Activated CD8-positive, alpha-beta T cell treated with anti-CD3 and anti-CD28 coated beads, Interleukin-2, amount 10 ng/mL, durations not matched to agents 7 days and 5 days (primary cell): ENCODE measurements at regions not wholly inside any gene's neighbourhood (a gene's known extent, or its start where the extent isn't known, plus 50 kb on each side); places are given as distances from the start of the nearest gene placed in this dataset.

Experiments
- ATAC-seq: fragments of 150-1000 bp; cut with Tn5 transposase; one replicate; pipeline ENCODE4 v1.10.0; 2021; ENCODE audit warnings: moderate library complexity
- CTCF ChIA-PET: fragments of 350-600 bp; sonication (Branson Sonifier 250); formaldehyde crosslinking; loops from one replicate; lab custom pipeline; 2021; ENCODE audit warnings: antibody characterized with exemption; lab: Charles Lee
- POLR2A ChIA-PET: fragments of 350-600 bp; sonication (Branson Sonifier 250); formaldehyde crosslinking; loops from one replicate; lab custom pipeline; 2021; ENCODE audit warnings: antibody characterized with exemption; lab: Charles Lee
- DNase-seq: peaks from one replicate; pipeline ENCODE4 v3.0.0-alpha.2; 2020
- H3K27ac Mint-ChIP-seq: one replicate; pipeline ENCODE4 v1.8.0; 2021; ENCODE audit warnings: mild to moderate bottlenecking, mixed read lengths
- H3K27me3 Mint-ChIP-seq: one replicate; pipeline ENCODE4 v1.8.0; 2021; ENCODE audit warnings: low read depth, mixed read lengths
- H3K36me3 Mint-ChIP-seq: one replicate; pipeline ENCODE4 v1.8.0; 2021; ENCODE audit warnings: low read depth, mixed read lengths
- H3K4me1 Mint-ChIP-seq: one replicate; pipeline ENCODE4 v1.8.0; 2021; ENCODE audit warnings: low read depth, mixed read lengths
- H3K4me3 Mint-ChIP-seq: one replicate; pipeline ENCODE4 v1.8.0; 2021; ENCODE audit warnings: mild to moderate bottlenecking, mixed read lengths
- H3K9me3 Mint-ChIP-seq: one replicate; pipeline ENCODE4 v1.8.0; 2022; ENCODE audit warnings: mixed read lengths; ENCODE audit not compliant: insufficient read depth

DNA sequence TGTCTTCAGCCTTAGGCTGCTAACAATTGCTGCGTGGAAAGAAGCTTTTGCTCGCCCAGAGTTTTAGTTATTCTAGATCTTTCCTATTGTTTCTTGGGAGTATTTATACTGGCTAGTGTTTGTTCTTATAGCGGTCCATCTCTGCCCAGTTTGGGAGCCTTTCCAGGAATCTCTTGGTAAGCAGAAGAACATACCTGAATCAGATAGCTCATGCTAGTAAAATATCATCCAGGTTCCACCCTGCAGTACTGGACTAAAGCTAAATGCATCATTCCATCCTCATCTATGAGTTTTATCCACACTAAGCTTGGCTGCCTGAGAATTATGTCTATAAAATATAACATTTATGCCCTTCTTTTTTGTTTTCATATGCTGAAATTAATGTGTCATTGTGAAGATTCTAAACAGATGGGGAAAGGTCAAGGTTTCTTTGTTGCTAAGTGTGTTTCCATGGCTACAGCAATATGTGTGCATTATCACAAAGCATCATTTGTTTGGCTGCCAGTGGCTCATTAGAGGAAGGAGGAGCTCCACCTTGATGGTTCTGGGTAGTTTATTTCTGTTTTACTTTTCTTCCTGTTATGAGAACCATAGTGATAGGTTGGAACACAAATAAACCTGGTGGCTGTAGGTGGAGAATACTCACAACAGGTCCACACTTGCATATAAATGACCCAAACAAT lies 182.8 kb downstream of the PIK3C3 start:
- no peaks in the 10 kb centered on the region for H3K36me3 Mint-ChIP-seq
- DNase-seq = no peak

DNA sequence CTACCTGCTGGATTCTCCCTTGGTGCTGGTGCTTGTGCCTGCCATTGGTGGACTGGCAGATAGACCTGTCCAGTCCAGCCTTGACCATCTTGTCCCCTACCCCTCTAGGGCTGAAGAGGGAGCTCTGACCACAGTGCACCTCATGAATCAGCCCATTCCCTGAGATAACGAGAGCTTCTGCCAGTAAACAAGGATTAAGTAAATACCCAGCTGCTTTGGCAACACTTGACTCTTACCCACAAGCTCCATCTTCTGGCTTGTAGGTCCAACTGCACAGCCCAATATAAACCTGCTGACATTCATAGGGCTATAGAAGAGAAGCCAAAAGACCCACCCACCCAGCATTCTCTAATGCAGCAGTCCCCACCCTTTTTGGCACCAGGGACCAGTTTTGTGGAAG lies 186.4 kb downstream of the PIK3C3 start:
- Mint-ChIP-seq H3K36me3 (no peaks in the 10 kb centered on the region), H3K9me3 (no peaks in the 10 kb centered on the region), H3K27ac (no peak overlapping the region), H3K4me1 (no peaks in the 10 kb centered on the region), H3K4me3 (no peak overlapping the region), H3K27me3 (no peaks in the 10 kb centered on the region)
- ATAC-seq (no peak), DNase-seq (no peak)
- CTCF ChIA-PET = no interaction called here
- POLR2A ChIA-PET = no interaction called here

More for the DNA sequence above, 182.8 kb downstream of the PIK3C3 start:
- Mint-ChIP-seq H3K9me3 (no peaks in the 10 kb centered on the region), H3K4me1 (no peaks in the 10 kb centered on the region), H3K4me3 (no peak overlapping the region), H3K27ac (no peak overlapping the region), H3K27me3 (peaks cover 7% of the 10 kb centered on the region)
- ChIA-PET CTCF (interaction anchor here (1.0 to 1.1 kb wide), 2 partner anchors 24 to 1133 kb away, joined by 3 read pairs; no protein-coding TSS in a partner anchor), POLR2A (no interaction called here)
- no peak for ATAC-seq

DNA sequence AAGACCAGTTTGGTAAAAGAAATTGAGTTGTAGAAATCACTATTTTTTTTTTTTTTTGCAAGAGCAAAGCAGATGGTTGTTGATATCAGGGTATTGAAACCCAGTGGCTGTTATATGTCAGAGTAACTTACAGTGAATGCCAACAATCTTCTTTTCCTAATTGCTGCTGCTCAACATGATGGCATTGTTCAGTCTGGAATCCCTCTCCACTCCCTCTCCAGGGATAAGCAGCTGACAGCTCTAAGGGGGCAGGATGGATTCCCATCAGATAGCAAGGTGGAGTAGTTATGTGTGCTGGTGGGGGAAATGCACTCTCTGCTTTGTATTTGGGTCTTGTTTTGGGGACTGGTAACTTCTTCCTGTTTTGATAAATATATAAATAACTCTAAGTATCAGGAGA lies 200.0 kb downstream of the PIK3C3 start:
- no peak for ATAC-seq
- Mint-ChIP-seq H3K27ac (no peak overlapping the region), H3K27me3 (no peaks in the 10 kb centered on the region), H3K9me3 (no peaks in the 10 kb centered on the region), H3K36me3 (no peaks in the 10 kb centered on the region), H3K4me3 (no peak overlapping the region), H3K4me1 (no peaks in the 10 kb centered on the region)
- no peak for DNase-seq
- CTCF ChIA-PET = interaction anchor here (2.3 kb wide), 1 partner anchor 41 kb away, joined by 6 read pairs; no protein-coding TSS in a partner anchor
- POLR2A ChIA-PET = no interaction called here

DNA sequence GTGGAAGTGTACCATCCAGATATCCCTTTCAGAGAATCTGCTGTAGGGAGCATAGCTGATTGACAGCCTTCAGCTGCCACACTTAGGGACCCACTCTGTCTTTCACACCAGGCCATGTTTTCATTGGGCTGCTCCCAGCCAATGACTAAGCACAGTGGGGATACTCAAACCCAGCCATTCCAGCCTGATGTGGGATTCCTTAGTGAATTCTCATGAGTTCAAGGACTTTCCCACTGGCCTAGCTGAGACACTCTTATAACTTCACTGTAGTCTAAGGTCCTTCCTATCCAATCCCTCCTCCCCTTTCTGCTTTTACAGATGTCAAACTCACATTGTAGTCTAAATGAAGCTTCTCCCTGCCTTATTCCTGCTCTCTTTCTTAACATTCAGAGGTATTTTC lies 201.2 kb downstream of the PIK3C3 start:
- no peak for DNase-seq
- Mint-ChIP-seq H3K36me3 (no peaks in the 10 kb centered on the region), H3K27ac (no peak overlapping the region), H3K9me3 (no peaks in the 10 kb centered on the region), H3K4me3 (no peak overlapping the region), H3K4me1 (no peaks in the 10 kb centered on the region), H3K27me3 (no peaks in the 10 kb centered on the region)
- no peak for ATAC-seq
- POLR2A ChIA-PET = no interaction called here
- CTCF ChIA-PET = interaction anchor here (2.3 kb wide), 1 partner anchor 42 kb away, joined by 6 read pairs; no protein-coding TSS in a partner anchor

DNA sequence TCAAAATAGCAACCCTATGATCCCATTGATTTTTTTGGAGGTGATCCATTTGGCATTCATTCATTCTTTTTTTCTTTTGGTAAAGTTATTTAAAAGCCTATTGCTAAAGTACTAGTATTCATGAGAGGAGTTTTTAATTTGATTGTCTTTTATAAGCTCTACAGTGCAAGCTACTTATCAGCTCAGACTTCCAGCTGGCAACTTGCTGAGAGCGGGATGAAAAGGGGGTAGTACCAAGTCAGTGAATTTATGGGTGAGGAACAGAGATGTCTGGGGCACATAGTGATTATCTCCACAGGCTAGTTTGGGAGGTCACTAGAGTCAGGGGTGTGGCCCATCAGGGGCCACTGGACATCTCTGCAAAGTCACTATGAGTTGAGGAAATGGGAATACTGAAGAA lies 202.4 kb downstream of the PIK3C3 start:
- no peak for DNase-seq
- no peaks in the 10 kb centered on the region for H3K9me3 Mint-ChIP-seq
- H3K4me1 Mint-ChIP-seq = no peaks in the 10 kb centered on the region
- no peaks in the 10 kb centered on the region for H3K27me3 Mint-ChIP-seq
- H3K36me3 Mint-ChIP-seq = no peaks in the 10 kb centered on the region
- ChIA-PET CTCF (interaction anchor here (0.7 to 2.3 kb wide), 2 partner anchors 43 to 83 kb away, joined by 3 to 6 read pairs; no protein-coding TSS in a partner anchor), POLR2A (no interaction called here)
- no peak overlapping the region for H3K27ac Mint-ChIP-seq
- ATAC-seq = no peak
- no peak overlapping the region for H3K4me3 Mint-ChIP-seq

DNA sequence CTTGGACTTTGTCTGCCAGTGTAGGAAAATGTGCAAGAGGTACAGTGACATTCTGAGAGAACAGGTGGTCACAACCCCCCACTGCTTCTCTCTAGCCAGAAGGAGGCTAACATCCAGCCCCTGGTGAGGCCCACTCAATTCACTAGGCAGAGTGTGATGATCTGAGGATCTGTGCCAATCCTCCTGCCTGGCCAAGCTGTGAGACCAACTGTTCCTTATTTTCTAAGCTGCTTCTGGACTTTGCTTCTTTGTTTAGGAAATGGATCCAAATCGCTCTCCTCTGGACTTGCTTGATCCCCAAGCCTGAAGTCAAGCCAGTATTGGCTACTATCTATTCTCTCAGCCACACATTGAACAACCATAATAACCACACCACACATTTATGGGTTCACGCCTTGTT lies 202.8 kb downstream of the PIK3C3 start:
- ChIA-PET POLR2A (no interaction called here), CTCF (interaction anchor here (0.7 kb wide), 1 partner anchor 83 kb away, joined by 3 read pairs; no protein-coding TSS in a partner anchor)
- no peak overlapping the region for H3K27ac Mint-ChIP-seq
- no peaks in the 10 kb centered on the region for H3K36me3 Mint-ChIP-seq
- DNase-seq (no peak), ATAC-seq (no peak)
- H3K27me3 Mint-ChIP-seq = no peaks in the 10 kb centered on the region
- no peaks in the 10 kb centered on the region for H3K4me1 Mint-ChIP-seq
- no peak overlapping the region for H3K4me3 Mint-ChIP-seq
- H3K9me3 Mint-ChIP-seq = no peaks in the 10 kb centered on the region

DNA sequence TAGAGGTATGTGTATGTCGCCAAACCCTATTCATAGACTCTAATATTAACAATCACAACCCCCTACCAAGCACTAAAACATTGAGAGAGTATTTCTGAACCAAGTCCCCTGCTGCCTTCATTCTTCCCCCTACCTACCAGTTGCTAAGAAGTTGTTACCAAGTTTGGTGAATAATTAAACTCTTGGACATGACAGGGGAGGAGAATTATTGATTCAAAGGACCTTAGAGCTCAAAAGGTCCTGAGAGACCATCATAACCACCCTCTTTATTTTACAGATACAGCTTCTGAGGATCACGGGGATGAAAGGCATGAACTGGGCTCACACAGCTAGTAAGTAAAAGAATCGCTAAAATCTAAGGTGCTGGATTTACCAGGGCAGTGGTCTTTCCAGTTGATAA lies 204.1 kb downstream of the PIK3C3 start:
- CTCF ChIA-PET = interaction anchor here (1.1 kb wide), 1 partner anchor 45 kb away, joined by 3 read pairs; no protein-coding TSS in a partner anchor
- Mint-ChIP-seq H3K4me3 (no peak overlapping the region), H3K27ac (no peak overlapping the region), H3K27me3 (no peaks in the 10 kb centered on the region), H3K4me1 (no peaks in the 10 kb centered on the region), H3K9me3 (no peaks in the 10 kb centered on the region), H3K36me3 (no peaks in the 10 kb centered on the region)
- DNase-seq (no peak), ATAC-seq (no peak)
- POLR2A ChIA-PET = interaction anchor here (0.7 kb wide), 1 partner anchor 64 kb away, joined by 3 read pairs; no protein-coding TSS in a partner anchor

DNA sequence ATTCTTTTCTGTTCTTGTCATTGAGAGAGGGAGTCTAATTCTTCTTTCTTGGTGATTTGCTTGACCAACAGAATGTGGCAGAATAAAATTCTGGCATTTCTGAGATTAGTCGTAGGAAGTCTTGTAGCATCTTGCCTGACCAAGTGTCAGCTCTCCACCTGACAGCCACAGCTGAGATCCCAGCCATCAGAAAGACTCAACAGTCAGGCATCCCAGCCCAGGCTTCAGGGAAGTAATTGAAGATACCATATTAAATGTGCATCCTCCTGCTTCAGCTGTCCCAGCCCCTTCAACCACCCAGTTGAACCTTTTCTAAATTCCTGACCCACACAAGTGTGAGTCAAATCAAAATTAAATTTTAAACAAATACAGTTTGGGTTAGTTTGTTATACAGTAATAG lies 208.3 kb downstream of the PIK3C3 start:
- POLR2A ChIA-PET = no interaction called here

DNA sequence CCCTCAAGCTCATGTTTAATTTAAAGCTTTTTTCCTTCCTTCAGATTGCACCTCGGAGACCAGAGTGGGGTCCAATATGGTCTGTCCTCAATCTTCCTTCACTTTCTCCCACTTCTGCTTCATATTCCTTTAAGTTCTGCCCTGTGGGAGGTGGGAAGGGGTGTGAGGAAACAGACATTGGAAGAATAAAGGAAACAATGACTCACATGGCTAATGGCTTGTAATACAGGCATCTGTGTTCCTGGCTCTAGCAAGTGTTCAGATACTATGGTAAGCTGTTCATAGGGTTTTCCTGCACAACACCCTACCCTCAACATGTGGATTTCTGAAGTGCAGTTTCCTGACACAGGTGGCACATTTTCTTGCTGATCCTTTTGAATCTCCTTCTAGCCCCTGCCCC lies 209.5 kb downstream of the PIK3C3 start:
- ChIA-PET CTCF (no interaction called here), POLR2A (no interaction called here)
- Mint-ChIP-seq H3K36me3 (no peaks in the 10 kb centered on the region), H3K4me1 (no peaks in the 10 kb centered on the region), H3K27me3 (no peaks in the 10 kb centered on the region), H3K4me3 (no peak overlapping the region), H3K9me3 (no peaks in the 10 kb centered on the region), H3K27ac (no peak overlapping the region)
- no peak for DNase-seq
- ATAC-seq = no peak

More for the DNA sequence above, 208.3 kb downstream of the PIK3C3 start:
- CTCF ChIA-PET = interaction anchor here (0.9 kb wide), 1 partner anchor 49 kb away, joined by 3 read pairs; no protein-coding TSS in a partner anchor
- H3K4me1 Mint-ChIP-seq = no peaks in the 10 kb centered on the region
- no peaks in the 10 kb centered on the region for H3K27me3 Mint-ChIP-seq
- H3K9me3 Mint-ChIP-seq = no peaks in the 10 kb centered on the region
- no peak overlapping the region for H3K4me3 Mint-ChIP-seq
- no peak overlapping the region for H3K27ac Mint-ChIP-seq
- ATAC-seq (no peak), DNase-seq (no peak)
- no peaks in the 10 kb centered on the region for H3K36me3 Mint-ChIP-seq

DNA sequence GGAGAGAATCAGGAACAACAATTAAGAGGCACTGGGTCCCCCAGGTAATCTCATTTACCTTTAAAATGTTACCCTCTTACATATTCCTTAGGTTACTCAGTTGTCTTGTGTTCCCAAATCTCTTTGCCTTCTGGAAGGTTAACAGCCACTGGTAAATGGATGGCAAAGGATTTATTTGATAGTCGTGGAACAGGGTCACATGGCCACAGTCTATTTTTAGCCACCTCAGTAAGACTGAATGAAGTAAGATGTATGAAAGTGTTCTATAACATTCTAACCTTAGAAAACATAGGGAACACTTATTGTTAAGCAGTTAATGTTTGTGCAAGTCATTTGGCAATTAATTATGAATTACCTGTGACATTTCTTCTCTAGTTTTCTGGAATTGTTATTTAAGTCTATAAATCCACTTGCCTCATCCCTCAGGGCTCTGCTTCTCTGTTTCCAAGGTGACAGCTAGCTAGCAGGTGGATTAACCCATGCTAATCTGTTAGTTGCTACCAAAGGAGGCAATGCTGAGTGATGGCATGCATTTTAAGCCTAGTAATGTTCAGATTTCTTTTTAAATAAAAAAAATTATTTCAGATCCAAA lies 211.0 kb downstream of the PIK3C3 start:
- Mint-ChIP-seq H3K27ac (no peak overlapping the region), H3K9me3 (no peaks in the 10 kb centered on the region)

DNA sequence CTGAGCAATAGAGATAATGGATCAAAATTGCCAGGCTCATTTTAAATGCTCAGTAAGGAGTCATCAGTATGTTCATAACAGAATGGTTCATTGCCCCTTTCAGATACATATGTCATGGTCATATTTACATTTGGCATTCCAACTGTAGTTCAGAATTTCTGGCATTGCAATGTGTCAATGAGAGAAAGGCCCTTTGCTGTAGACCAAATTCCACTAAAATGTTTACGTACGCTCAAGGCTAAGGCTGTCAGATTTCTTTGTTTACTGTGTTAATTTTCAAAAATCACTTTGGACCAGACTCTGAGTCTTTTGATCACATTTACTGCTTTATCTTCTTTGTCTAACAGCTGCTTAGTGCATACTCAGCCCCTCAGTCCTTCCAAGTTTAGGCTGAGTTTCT lies 213.5 kb downstream of the PIK3C3 start:
- CTCF ChIA-PET = no interaction called here
- no peak overlapping the region for H3K4me3 Mint-ChIP-seq
- no peaks in the 10 kb centered on the region for H3K27me3 Mint-ChIP-seq
- no peaks in the 10 kb centered on the region for H3K4me1 Mint-ChIP-seq
- H3K27ac Mint-ChIP-seq = no peak overlapping the region
- ATAC-seq (no peak), DNase-seq (no peak)
- no peaks in the 10 kb centered on the region for H3K36me3 Mint-ChIP-seq
- H3K9me3 Mint-ChIP-seq = no peaks in the 10 kb centered on the region
- POLR2A ChIA-PET = no interaction called here

More for the DNA sequence above, 211.0 kb downstream of the PIK3C3 start:
- H3K36me3 Mint-ChIP-seq = no peaks in the 10 kb centered on the region
- POLR2A ChIA-PET = no interaction called here
- DNase-seq (no peak), ATAC-seq (no peak)
- no peaks in the 10 kb centered on the region for H3K4me1 Mint-ChIP-seq
- no peak overlapping the region for H3K4me3 Mint-ChIP-seq
- CTCF ChIA-PET = no interaction called here
- no peaks in the 10 kb centered on the region for H3K27me3 Mint-ChIP-seq

DNA sequence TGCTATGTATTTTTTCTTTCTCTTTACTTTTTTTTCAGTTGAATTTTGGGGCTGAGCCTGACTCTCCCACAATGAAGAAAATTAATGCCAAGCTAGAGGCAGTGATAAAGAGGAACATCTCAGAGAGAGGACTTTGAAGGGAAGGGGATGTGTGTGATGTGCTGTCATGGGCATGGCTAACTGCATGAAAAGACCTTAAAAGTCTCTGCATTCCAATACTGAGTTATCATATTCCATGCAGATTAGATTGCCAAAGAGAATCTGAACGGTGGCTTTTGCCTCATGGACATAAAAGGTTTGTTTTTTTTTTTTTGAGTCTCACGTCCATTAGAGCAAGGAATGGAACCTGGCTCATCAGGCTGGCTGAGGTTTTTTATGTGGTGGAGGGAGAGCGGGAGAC lies 213.9 kb downstream of the PIK3C3 start:
- CTCF ChIA-PET = no interaction called here
- Mint-ChIP-seq H3K9me3 (no peaks in the 10 kb centered on the region), H3K27ac (no peak overlapping the region), H3K4me3 (no peak overlapping the region), H3K36me3 (no peaks in the 10 kb centered on the region), H3K4me1 (no peaks in the 10 kb centered on the region), H3K27me3 (no peaks in the 10 kb centered on the region)
- ATAC-seq (no peak), DNase-seq (no peak)
- POLR2A ChIA-PET = no interaction called here
